NCI-H2196 treated with DMSO at 0.1 percent for 48 hours (cell line): ENCODE measurements at regions not wholly inside any gene's neighbourhood (a gene's known extent, or its start where the extent isn't known, plus 50 kb on each side); places are given as distances from the start of the nearest gene placed in this dataset.

Source experiments
- DNase-seq: peaks from one replicate; lab custom pipeline; 2025; ENCODE audit not compliant: unreplicated experiment; lab: John Stamatoyannopoulos, UW

GRCh38 chr2:121038891-121039616 is 245.9 kb downstream of the TFCP2L1 start:
- DNase-seq, result peak; percentile 87

GRCh38 chr2:121039679-121040078 is 245.3 kb downstream of the TFCP2L1 start:
- DNase-seq, result no peak

GRCh38 chr2:121041516-121041915 is 243.5 kb downstream of the TFCP2L1 start:
- no peak for DNase-seq

GRCh38 chr2:121043061-121043826 is 241.8 kb downstream of the TFCP2L1 start:
- no peak for DNase-seq

GRCh38 chr2:121043827-121044222 is 241.2 kb downstream of the TFCP2L1 start:
- DNase-seq, result no peak

GRCh38 chr2:121044412-121044811 is 240.6 kb downstream of the TFCP2L1 start:
- no peak for DNase-seq

- DNase-seq, result no peak
Observed at GRCh38 chr2:121045245-121045644, 239.8 kb downstream of the TFCP2L1 start.

- no peak for DNase-seq
Observed at GRCh38 chr2:121046335-121046734, 238.7 kb downstream of the TFCP2L1 start.

GRCh38 chr2:121047383-121047782 is 237.6 kb downstream of the TFCP2L1 start:
- no peak for DNase-seq

GRCh38 chr2:121049131-121049530 is 235.9 kb downstream of the TFCP2L1 start:
- DNase-seq, result no peak

- DNase-seq, result no peak
Observed at GRCh38 chr2:121049950-121050585, 234.9 kb downstream of the TFCP2L1 start.

GRCh38 chr2:121051311-121051710 is 233.7 kb downstream of the TFCP2L1 start:
- DNase-seq, result no peak

GRCh38 chr2:121052023-121052422 is 233.0 kb downstream of the TFCP2L1 start:
- no peak for DNase-seq

GRCh38 chr2:121052521-121052920 is 232.5 kb downstream of the TFCP2L1 start:
- no peak for DNase-seq

GRCh38 chr2:121055088-121055487 is 229.9 kb downstream of the TFCP2L1 start:
- DNase-seq, result no peak

- no peak for DNase-seq
Observed at GRCh38 chr2:121055501-121055900, 229.5 kb downstream of the TFCP2L1 start.

- no peak for DNase-seq
Observed at GRCh38 chr2:121058852-121059558, 226.0 kb downstream of the TFCP2L1 start.

- DNase-seq, result no peak
Observed at GRCh38 chr2:121059651-121060649, 225.1 kb downstream of the TFCP2L1 start.

- no peak for DNase-seq
Observed at GRCh38 chr2:121061633-121062032, 223.4 kb downstream of the TFCP2L1 start.

GRCh38 chr2:121063471-121063870 is 221.5 kb downstream of the TFCP2L1 start:
- no peak for DNase-seq
